IMR-90 (cell line): ENCODE measurements at regions not wholly inside any gene's neighbourhood (a gene's known extent, or its start where the extent isn't known, plus 50 kb on each side); places are given as distances from the start of the nearest gene placed in this dataset.

Experiments
- ATAC-seq: fragments of 200-7000 bp; cut with Tn5 transposase; 2 replicates; pipeline ENCODE4 v1.9.1; 2020; ENCODE audit warnings: low read depth, mild to moderate bottlenecking, moderate library complexity
- BruUV-seq: library from RNA; stranded (reverse); fragments of 400-500 nt; replicated peaks from 2 replicates; lab custom pipeline; 2021; lab: Mats Ljungman, UMichigan
- CTCF ChIA-PET: fragments of 300-600 bp; formaldehyde crosslinking; extraction: SDS; loops from one replicate; lab custom pipeline; 2021; ENCODE audit warnings: antibody characterized with exemption; lab: Yijun Ruan, JAX
- POLR2A ChIA-PET: fragments of 300-600 bp; sonication (Branson Sonifier 250); formaldehyde crosslinking; loops from one replicate; lab custom pipeline; 2022; ENCODE audit warnings: antibody characterized with exemption; ENCODE audit not compliant: unreplicated experiment; lab: Charles Lee
- DNase-seq: peaks from one replicate; pipeline ENCODE4 v3.0.0; 2013
- H2AFZ ChIP-seq: replicated peaks from 2 replicates; pipeline ENCODE3; 2013; ENCODE audit warnings: low read length, mild to moderate bottlenecking; ENCODE audit not compliant: poor library complexity
- H2AK5ac ChIP-seq: 2 replicates; pipeline ENCODE4 v1.6.1; 2013; ENCODE audit warnings: low read depth, low read length, inconsistent platforms
- H2AK9ac ChIP-seq: replicated peaks from 2 replicates; pipeline ENCODE3; 2013; ENCODE audit warnings: mild to moderate bottlenecking, low read depth, low read length, moderate library complexity; ENCODE audit not compliant: poor library complexity
- H2BK120ac ChIP-seq: 2 replicates; pipeline ENCODE4 v1.6.1; 2013; ENCODE audit warnings: low read depth, low read length, inconsistent platforms
- H2BK15ac ChIP-seq: 3 replicates; pipeline ENCODE4 v1.6.1; 2013; ENCODE audit warnings: low read depth, low read length, inconsistent platforms
- H2BK20ac ChIP-seq: 2 replicates; pipeline ENCODE4 v1.6.1; 2013; ENCODE audit warnings: low read depth, mild to moderate bottlenecking, inconsistent platforms, low read length, moderate library complexity
- H2BK5ac ChIP-seq: 2 replicates; pipeline ENCODE4 v1.6.1; 2013; ENCODE audit warnings: mild to moderate bottlenecking, low read depth, low read length, inconsistent platforms; ENCODE audit not compliant: poor library complexity, severe bottlenecking
- H3K14ac ChIP-seq: replicated peaks from 2 replicates; pipeline ENCODE4 v1.6.1; 2013; ENCODE audit warnings: low read depth, low read length, inconsistent platforms
- H3K18ac ChIP-seq: 2 replicates; pipeline ENCODE4 v1.6.1; 2013; ENCODE audit warnings: low read depth, low read length, control low read depth
- H3K23ac ChIP-seq: 2 replicates; pipeline ENCODE4 v1.6.1; 2013; ENCODE audit warnings: low read depth, low read length, inconsistent platforms
- H3K27ac ChIP-seq: 2 replicates; pipeline ENCODE4 v1.5.1; 2013; ENCODE audit warnings: mild to moderate bottlenecking, control low read depth, low read length; ENCODE audit not compliant: insufficient read depth
- H3K27me3 ChIP-seq: 2 replicates; pipeline ENCODE4 v1.6.1; 2013; ENCODE audit warnings: low read length; ENCODE audit not compliant: control insufficient read depth, insufficient read depth
- H3K36me3 ChIP-seq: 2 replicates; pipeline ENCODE4 v1.6.1; 2013; ENCODE audit warnings: low read length, mixed read lengths; ENCODE audit not compliant: control insufficient read depth, insufficient read depth
- H3K4ac ChIP-seq: 2 replicates; pipeline ENCODE4 v1.6.1; 2013; ENCODE audit warnings: low read depth, low read length, inconsistent platforms
- H3K4me1 ChIP-seq: 2 replicates; pipeline ENCODE4 v1.6.1; 2013; ENCODE audit warnings: low read length, mixed read lengths; ENCODE audit not compliant: control insufficient read depth, insufficient read depth
- H3K4me2 ChIP-seq: 2 replicates; pipeline ENCODE4 v1.6.1; 2013; ENCODE audit warnings: low read depth, mild to moderate bottlenecking, control low read depth, low read length, moderate library complexity
- H3K4me3 ChIP-seq: 2 replicates; pipeline ENCODE4 v1.5.1; 2013; ENCODE audit warnings: low read depth, mild to moderate bottlenecking, control low read depth, low read length, moderate library complexity; ENCODE audit not compliant: insufficient read depth
- H3K56ac ChIP-seq: 2 replicates; pipeline ENCODE4 v1.6.1; 2013; ENCODE audit warnings: low read length, inconsistent platforms; ENCODE audit not compliant: insufficient read depth; ENCODE audit errors: extremely low read depth
- H3K79me1 ChIP-seq, 2 experiments: 2 replicates each; pipeline ENCODE4 v1.6.1; 2013; ENCODE audit warnings: low read length in 2 of 2, inconsistent platforms in 1 of 2, low read depth in 1 of 2
- H3K9ac ChIP-seq: 2 replicates; pipeline ENCODE4 v1.6.1; 2013; ENCODE audit warnings: low read depth, low read length, control low read depth
- H3K9me1 ChIP-seq: 2 replicates; pipeline ENCODE4 v1.6.1; 2013; ENCODE audit warnings: low read length, inconsistent platforms; ENCODE audit not compliant: insufficient read depth
- H3K9me3 ChIP-seq: 2 replicates; pipeline ENCODE4 v1.6.1; 2013; ENCODE audit warnings: low read length; ENCODE audit not compliant: control insufficient read depth, insufficient read depth
- H4K20me1 ChIP-seq: 2 replicates; pipeline ENCODE4 v1.6.1; 2013; ENCODE audit warnings: low read length, inconsistent platforms; ENCODE audit not compliant: insufficient read depth
- H4K5ac ChIP-seq: 2 replicates; pipeline ENCODE4 v1.6.1; 2013; ENCODE audit warnings: mild to moderate bottlenecking, low read depth, low read length, control low read depth
- H4K8ac ChIP-seq, 2 experiments: 2 replicates each; pipeline ENCODE4 v1.6.1; 2013; ENCODE audit warnings: low read depth in 2 of 2, low read length in 2 of 2, control low read depth in 1 of 2, inconsistent platforms in 1 of 2
- H4K91ac ChIP-seq: 2 replicates; pipeline ENCODE4 v1.6.1; 2013; ENCODE audit warnings: low read depth, low read length, inconsistent platforms; ENCODE audit not compliant: insufficient read depth
- FOS ChIP-seq: fragments of 150-350 bp; IDR thresholded peaks from 2 replicates; pipeline ENCODE4 v1.6.1; 2016; ENCODE audit warnings: low read depth, low read length
- MAZ ChIP-seq: IDR thresholded peaks from 2 replicates; pipeline ENCODE4 v1.6.1; 2012; ENCODE audit warnings: low read depth, mild to moderate bottlenecking, low read length, improper control_type of control experiment, moderate library complexity, borderline replicate concordance
- POLR2A ChIP-seq: IDR thresholded peaks from 2 replicates; pipeline ENCODE4 v1.6.1; 2012; ENCODE audit warnings: mild to moderate bottlenecking, low read depth, low read length
- RAD21 ChIP-seq: IDR thresholded peaks from 2 replicates; pipeline ENCODE4 v1.6.1; 2012; ENCODE audit warnings: low read length, improper control_type of control experiment
- RCOR1 ChIP-seq: IDR thresholded peaks from 2 replicates; pipeline ENCODE4 v1.6.1; 2012; ENCODE audit warnings: mild to moderate bottlenecking, low read length, improper control_type of control experiment; ENCODE audit not compliant: insufficient replicate concordance
- WGBS, 2 experiments: methylation state at CpG; one replicate each; pipeline versions ENCODE4 v1.1.5 to v1.1.7; 2013; ENCODE audit warnings: missing lambda C conversion rate in 2 of 2; ENCODE audit not compliant: insufficient read length in 1 of 2; ENCODE audit errors: extremely low coverage in 2 of 2; 5-methylcytosine and 5-hydroxymethylcytosine counted together
- dilution Hi-C: fragments of 300-500 bp; cut with HindIII; formaldehyde crosslinking; loops from one replicate; pipeline ENCODE4 v1.14.3; 2018; ENCODE audit warnings: low sequenced_read_pairs; ENCODE audit not compliant: unreplicated experiment
- in situ Hi-C: fragments of 300-500 bp; cut with MboI; formaldehyde crosslinking; loops from 3 replicates; pipeline ENCODE4 v1.14.3; 2019; ENCODE audit warnings: low sequenced_read_pairs, inconsistent platforms, mixed read lengths
- intact Hi-C: fragments of 100-400 bp; cut with micrococcal nuclease; formaldehyde crosslinking; loops from 2 replicates; pipeline ENCODE4 v1.10.0; 2022

DNA sequence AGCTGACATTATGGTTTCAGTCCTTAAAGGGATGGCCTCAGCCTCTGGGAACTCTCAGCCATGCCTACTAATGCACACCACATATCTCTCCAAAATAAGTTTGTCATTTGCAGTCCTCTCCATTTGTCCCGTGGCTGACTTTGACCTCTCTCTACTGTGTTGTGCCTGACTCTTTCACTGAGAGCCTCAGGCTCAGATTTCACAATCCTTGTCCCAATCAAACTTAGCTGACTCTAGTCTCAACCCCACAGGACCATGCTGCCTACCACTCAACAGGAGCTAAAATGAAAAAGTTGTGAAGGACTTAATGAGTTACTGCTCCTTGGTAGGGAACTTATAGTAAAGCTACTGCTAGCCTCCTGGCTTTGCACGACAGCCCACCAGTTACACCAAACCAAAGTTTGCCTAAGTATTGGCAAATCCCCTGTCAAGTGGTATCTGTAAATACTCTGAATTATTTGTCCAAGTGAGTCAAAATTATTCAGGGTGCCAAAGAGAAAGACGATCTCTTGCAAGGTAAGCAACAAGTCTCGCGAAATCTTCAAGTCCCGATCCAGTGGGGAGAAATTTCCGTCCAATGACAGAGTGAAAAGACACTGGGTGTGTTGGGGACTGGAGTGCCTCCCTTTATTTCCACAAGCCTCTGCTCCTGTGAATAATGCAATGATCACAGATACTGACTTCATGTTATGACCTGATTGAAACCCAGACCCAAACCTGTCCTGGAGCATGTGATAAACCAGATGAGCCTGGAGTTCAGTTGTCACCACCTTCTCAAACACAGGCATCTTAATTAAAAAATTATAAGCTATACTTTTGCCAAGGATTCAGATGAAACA is 124.4 kb upstream of the FOXQ1 start:
- Histone ChIP-seq H3K4me3 (no peak overlapping the region), H3K14ac (no peak overlapping the region), H3K9me1 (0 out of 2 replicates have a peak, but pooled peaks cover 2% of the 10 kb centered on the region), H3K9ac (no peak overlapping the region), H3K27me3 (no peaks in the 10 kb centered on the region; the same call in none of the 2 replicates), H4K8ac (no peak overlapping the region), H2BK15ac (no peak overlapping the region), H2AFZ (no peak overlapping the region), H2BK120ac (no peak overlapping the region), H3K79me1 (no peaks in the 10 kb centered on the region), H2BK5ac (no peak overlapping the region), H4K20me1 (no peaks in the 10 kb centered on the region), H4K5ac (no peak overlapping the region), H3K27ac (no peak overlapping the region), H2AK9ac (no peak overlapping the region), H3K4me2 (no peak overlapping the region), H3K56ac (no peak overlapping the region), H3K36me3 (no peaks in the 10 kb centered on the region), H2BK20ac (no peak overlapping the region), H3K18ac (no peak overlapping the region), H4K91ac (no peak overlapping the region), H3K4ac (no peak overlapping the region), H3K4me1 (peaks cover 4% of the 10 kb centered on the region), H2AK5ac (no peak overlapping the region), H3K9me3 (no peaks in the 10 kb centered on the region), H3K23ac (peak overlapping the region; percentile 34; the same call in 1 of the 2 replicates)
- no peak for TF ChIP-seq MAZ
- no peak for TF ChIP-seq POLR2A
- TF ChIP-seq RAD21 = no peak
- no peak for TF ChIP-seq FOS
- TF ChIP-seq RCOR1 = no peak
- BruUV-seq = no TSS peak
- CTCF ChIA-PET = no interaction called here
- in situ Hi-C loops (no loop called here), dilution Hi-C loops (no loop called here), intact Hi-C loops (no loop called here)
- ATAC-seq (no peak), DNase-seq (no peak)
- POLR2A ChIA-PET = no interaction called here
- 50% methylated on average over 2 of the region's 7 CpGs; no CpG with 5 or more reads in 1 of the 2 experiments for WGBS, 2 experiments
